Right lobe of liver (tissue), 4 donors: ENCODE measurements at regions not wholly inside any gene's neighbourhood (a gene's known extent, or its start where the extent isn't known, plus 50 kb on each side); places are given as distances from the start of the nearest gene placed in this dataset.

Experiments used
- POLR2A ChIP-seq: fragments of 450-650 bp; IDR thresholded peaks from one replicate; pipeline ENCODE4 v1.6.1; 2017; ENCODE audit warnings: antibody characterized with exemption, mild to moderate bottlenecking
- TF ChIP-seq, protein P1 (sequence below), 4 donors: fragments of 200-600 bp in 3 of 4; fragments of 450-650 bp in 1 of 4; IDR thresholded peaks; one replicate each; pipeline versions ENCODE4 v1.5.1 to v1.8.0; 2016 to 2022; ENCODE audit warnings: antibody characterized with exemption in 4 of 4, mild to moderate bottlenecking in 2 of 4
- donor health status: DM: no; HTN: no; CAD: no.
- donor health status: DM: no; HTN: no; CAD: no.
- donor health status: DM: no; HTN: yes; CAD: no.

DNA sequence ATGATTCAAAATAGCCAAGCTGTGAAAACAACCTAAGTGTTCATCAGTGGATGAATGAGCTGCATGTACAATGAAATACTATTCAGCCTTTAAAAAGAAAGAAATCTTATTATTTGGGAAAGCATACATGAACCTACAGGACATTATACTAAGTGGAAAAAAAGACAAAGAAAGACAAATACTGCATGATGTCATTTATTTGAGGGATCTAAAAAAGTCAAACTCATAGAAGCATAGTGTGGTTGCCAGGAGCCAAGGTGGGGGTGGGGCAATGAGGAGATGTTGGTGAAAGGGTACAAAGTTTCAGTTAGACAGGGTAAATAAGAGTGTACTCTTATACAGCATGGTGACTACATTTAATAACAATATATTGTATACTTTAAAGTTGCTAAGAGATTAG is 261.5 kb downstream of the PARP8 start:
- TF ChIP-seq, protein P1, sequence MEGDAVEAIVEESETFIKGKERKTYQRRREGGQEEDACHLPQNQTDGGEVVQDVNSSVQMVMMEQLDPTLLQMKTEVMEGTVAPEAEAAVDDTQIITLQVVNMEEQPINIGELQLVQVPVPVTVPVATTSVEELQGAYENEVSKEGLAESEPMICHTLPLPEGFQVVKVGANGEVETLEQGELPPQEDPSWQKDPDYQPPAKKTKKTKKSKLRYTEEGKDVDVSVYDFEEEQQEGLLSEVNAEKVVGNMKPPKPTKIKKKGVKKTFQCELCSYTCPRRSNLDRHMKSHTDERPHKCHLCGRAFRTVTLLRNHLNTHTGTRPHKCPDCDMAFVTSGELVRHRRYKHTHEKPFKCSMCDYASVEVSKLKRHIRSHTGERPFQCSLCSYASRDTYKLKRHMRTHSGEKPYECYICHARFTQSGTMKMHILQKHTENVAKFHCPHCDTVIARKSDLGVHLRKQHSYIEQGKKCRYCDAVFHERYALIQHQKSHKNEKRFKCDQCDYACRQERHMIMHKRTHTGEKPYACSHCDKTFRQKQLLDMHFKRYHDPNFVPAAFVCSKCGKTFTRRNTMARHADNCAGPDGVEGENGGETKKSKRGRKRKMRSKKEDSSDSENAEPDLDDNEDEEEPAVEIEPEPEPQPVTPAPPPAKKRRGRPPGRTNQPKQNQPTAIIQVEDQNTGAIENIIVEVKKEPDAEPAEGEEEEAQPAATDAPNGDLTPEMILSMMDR (IDR thresholded peaks at IDR 0.05), result no peak
- TF ChIP-seq POLR2A, result no peak
